Pancreas (tissue), 10 donors: ENCODE measurements at regions not wholly inside any gene's neighbourhood (a gene's known extent, or its start where the extent isn't known, plus 50 kb on each side); places are given as distances from the start of the nearest gene placed in this dataset.

ENCODE experiments used
- ATAC-seq, 4 donors: fragments of 200-7000 bp; cut with Tn5 transposase; one replicate each; pipeline versions ENCODE4 v1.8.0 to v1.9.1; 2020; ENCODE audit warnings: mild to moderate bottlenecking in 4 of 4, moderate library complexity in 4 of 4
- DNase-seq, 6 donors: peaks; one replicate each; pipeline ENCODE4 v3.0.0-alpha.2; 2020
- FAIRE-seq: peaks from 2 replicates; lab custom pipeline; 2012; peaks lifted over from hg19 to GRCh38; lab: Jason Lieb, UNC
- H3K27ac ChIP-seq, 4 donors: fragments of 200-600 bp; sonication (generic); 1 replicate in 3 of 4; 2 replicates in 1 of 4; pipeline versions ENCODE4 v1.5.0 to v1.8.0; 2020
- H3K27me3 ChIP-seq, 4 donors: fragments of 200-600 bp; one replicate each; pipeline ENCODE4 v1.8.0; 2021
- H3K36me3 ChIP-seq, 3 donors: fragments of 200-600 bp; sonication (generic) in 1 of 3; one replicate each; pipeline versions ENCODE4 v1.5.0 to v1.8.0; 2020 to 2021
- H3K4me1 ChIP-seq, 3 donors: fragments of 200-600 bp; one replicate each; pipeline ENCODE4 v1.8.0; 2021
- H3K4me3 ChIP-seq, 4 donors: fragments of 200-600 bp; sonication (generic) in 2 of 4; one replicate each; pipeline versions ENCODE4 v1.5.0 to v1.8.0; 2020 to 2021
- H3K9me3 ChIP-seq, 4 donors: fragments of 200-600 bp; one replicate each; pipeline ENCODE4 v1.8.0; 2021
- CTCF ChIP-seq, 4 donors: fragments of 200-600 bp; sonication (generic) in 3 of 4; IDR thresholded peaks; one replicate each; pipeline versions ENCODE4 v1.5.0 to v1.8.0; 2021; ENCODE audit warnings: antibody characterized with exemption in 4 of 4
- WGBS, 2 donors: extraction: QIAGEN DNeasy Blood & Tissue Kit; methylation state at CpG; one replicate each; pipeline ENCODE4 v1.1.7; 2013; 5-methylcytosine and 5-hydroxymethylcytosine counted together
- intact Hi-C, 3 donors: fragments of 100-400 bp; cut with DNase I; formaldehyde crosslinking; loops; one replicate each; pipeline versions ENCODE4 v1.11.1 to v1.14.2; 2022
- donor health status: healthy with polysubstance abuse.
- donor health status: DM: no; HTN: no; CAD: no; lungs with moderate emphysema.
- donor health status: DM: no; HTN: no; CAD: no.
- donor health status: control.
- donor health status: control.
- donor health status: Bipolar disorder and iron deficiency.
- donor health status: DM: yes; HTN: yes; CAD: no.
- donor health status: DM: no; HTN: no; CAD: no.
- donor health status: DM: no; HTN: no; CAD: no.
- donor health status: DM: yes; HTN: yes; CAD: no.

GRCh38 chr1:102100666-102101065, 103.9 kb upstream of the OLFM3 start:
- FAIRE-seq (no peak), ATAC-seq (no peak), DNase-seq (no peak)
- no peak overlapping the region for H3K27ac ChIP-seq
- no peak for TF ChIP-seq CTCF (IDR thresholded peaks at IDR 0.05)
- H3K27me3 ChIP-seq: no peaks in the 10 kb centered on the region
- intact Hi-C loops: no loop called here
- H3K9me3 ChIP-seq: no peaks in the 10 kb centered on the region
- H3K4me3 ChIP-seq: no peak overlapping the region
- H3K36me3 ChIP-seq: no peaks in the 10 kb centered on the region
- no peaks in the 10 kb centered on the region for H3K4me1 ChIP-seq

GRCh38 chr1:102099916-102100315, 103.2 kb upstream of the OLFM3 start:
- intact Hi-C loops: no loop called here
- H3K9me3 ChIP-seq: no peaks in the 10 kb centered on the region
- 84 to 85% methylated on average over 4 of the region's 4 CpGs for WGBS, 2 donors

GRCh38 chr1:102098536-102098935, 101.8 kb upstream of the OLFM3 start:
- no peaks in the 10 kb centered on the region for H3K27me3 ChIP-seq
- 71 to 75% methylated on average over 3 of the region's 3 CpGs for WGBS, 2 donors
- DNase-seq: no peak
- intact Hi-C loops: no loop called here
- no peak overlapping the region for H3K27ac ChIP-seq
- no peak for FAIRE-seq
- no peak for TF ChIP-seq CTCF (IDR thresholded peaks at IDR 0.05)
- H3K4me1 ChIP-seq: no peaks in the 10 kb centered on the region
- no peak overlapping the region for H3K4me3 ChIP-seq
- H3K9me3 ChIP-seq: no peaks in the 10 kb centered on the region
- no peak for ATAC-seq
- H3K36me3 ChIP-seq: no peaks in the 10 kb centered on the region

More at GRCh38 chr1:102099916-102100315, 103.2 kb upstream of the OLFM3 start:
- no peak for DNase-seq
- no peak overlapping the region for H3K27ac ChIP-seq
- ATAC-seq: no peak
- no peak for TF ChIP-seq CTCF (IDR thresholded peaks at IDR 0.05)
- H3K4me1 ChIP-seq: no peaks in the 10 kb centered on the region
- H3K4me3 ChIP-seq: no peak overlapping the region
- no peaks in the 10 kb centered on the region for H3K36me3 ChIP-seq
- FAIRE-seq: no peak
- no peaks in the 10 kb centered on the region for H3K27me3 ChIP-seq

GRCh38 chr1:102098081-102098480, 101.4 kb upstream of the OLFM3 start:
- FAIRE-seq: no peak
- H3K4me3 ChIP-seq: no peak overlapping the region

GRCh38 chr1:102097451-102097850, 100.7 kb upstream of the OLFM3 start:
- DNase-seq: no peak
- Histone ChIP-seq H3K27me3 (no peaks in the 10 kb centered on the region), H3K9me3 (no peaks in the 10 kb centered on the region), H3K4me3 (no peak overlapping the region), H3K4me1 (no peaks in the 10 kb centered on the region), H3K27ac (no peak overlapping the region), H3K36me3 (no peaks in the 10 kb centered on the region)
- ATAC-seq: no peak
- FAIRE-seq: no peak
- intact Hi-C loops: no loop called here
- no peak for TF ChIP-seq CTCF (IDR thresholded peaks at IDR 0.05)

More at GRCh38 chr1:102098081-102098480, 101.4 kb upstream of the OLFM3 start:
- no peak for TF ChIP-seq CTCF (IDR thresholded peaks at IDR 0.05)
- H3K27me3 ChIP-seq: no peaks in the 10 kb centered on the region
- intact Hi-C loops: no loop called here
- no peak for DNase-seq
- no peak for ATAC-seq
- H3K4me1 ChIP-seq: no peaks in the 10 kb centered on the region
- no peaks in the 10 kb centered on the region for H3K36me3 ChIP-seq
- H3K27ac ChIP-seq: no peak overlapping the region
- WGBS, 2 donors: 48 to 56% methylated on average over 4 of the region's 4 CpGs
- H3K9me3 ChIP-seq: no peaks in the 10 kb centered on the region
